PFSK-1 (cell line): ENCODE measurements at regions not wholly inside any gene's neighbourhood (a gene's known extent, or its start where the extent isn't known, plus 50 kb on each side); places are given as distances from the start of the nearest gene placed in this dataset.

Source experiments
- FOXP2 ChIP-seq: optimal IDR thresholded peaks from 2 replicates; pipeline ENCODE3; 2011; ENCODE audit warnings: borderline replicate concordance, control low read depth, inconsistent platforms; ENCODE audit not compliant: insufficient read depth; ENCODE audit errors: extremely low read length, extremely low read depth
- POLR2AphosphoS5 ChIP-seq: IDR thresholded peaks from 2 replicates; pipeline ENCODE4 v1.6.1; 2012; ENCODE audit warnings: low read depth, mild to moderate bottlenecking, control low read depth, low read length, moderate library complexity
- SIN3A ChIP-seq: IDR thresholded peaks from 2 replicates; pipeline ENCODE4 v1.6.1; 2012; ENCODE audit warnings: mild to moderate bottlenecking, low read length, moderate library complexity, borderline replicate concordance; ENCODE audit not compliant: insufficient read depth
- TAF1 ChIP-seq: IDR thresholded peaks from 2 replicates; pipeline ENCODE4 v1.6.1; 2012; ENCODE audit warnings: low read length, control low read depth, borderline replicate concordance; ENCODE audit not compliant: insufficient read depth
- TF ChIP-seq, protein P1 (sequence below), 2 experiments: IDR thresholded peaks; 2 replicates each; pipeline versions ENCODE4 v1.6.1 to v1.8.0; 2011 to 2012; ENCODE audit warnings: low read depth in 2 of 2, low read length in 2 of 2, control low read depth in 1 of 2, inconsistent platforms in 1 of 2, mild to moderate bottlenecking in 1 of 2, moderate library complexity in 1 of 2; ENCODE audit not compliant: insufficient read depth in 1 of 2

DNA sequence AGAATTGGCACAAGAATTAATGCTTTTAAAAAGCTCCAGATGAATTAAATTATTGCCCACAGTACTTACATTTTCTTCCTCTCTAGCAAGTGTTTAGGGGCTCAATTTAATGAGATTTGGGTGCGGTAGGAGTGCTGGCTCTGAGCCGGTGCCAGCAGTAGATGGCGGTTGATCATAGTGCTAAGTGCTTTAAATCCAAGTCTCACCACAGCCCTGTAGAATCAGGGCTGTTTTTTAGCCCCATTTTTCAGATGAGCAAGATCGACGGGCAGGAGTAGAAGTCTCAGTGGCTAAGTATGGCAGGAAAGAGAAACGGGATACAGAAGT lies 136.9 kb upstream of the SALL4 start:
- TF ChIP-seq POLR2AphosphoS5 (no peak), SIN3A (no peak), FOXP2 (no peak), TAF1 (no peak)
- TF ChIP-seq, protein P1, sequence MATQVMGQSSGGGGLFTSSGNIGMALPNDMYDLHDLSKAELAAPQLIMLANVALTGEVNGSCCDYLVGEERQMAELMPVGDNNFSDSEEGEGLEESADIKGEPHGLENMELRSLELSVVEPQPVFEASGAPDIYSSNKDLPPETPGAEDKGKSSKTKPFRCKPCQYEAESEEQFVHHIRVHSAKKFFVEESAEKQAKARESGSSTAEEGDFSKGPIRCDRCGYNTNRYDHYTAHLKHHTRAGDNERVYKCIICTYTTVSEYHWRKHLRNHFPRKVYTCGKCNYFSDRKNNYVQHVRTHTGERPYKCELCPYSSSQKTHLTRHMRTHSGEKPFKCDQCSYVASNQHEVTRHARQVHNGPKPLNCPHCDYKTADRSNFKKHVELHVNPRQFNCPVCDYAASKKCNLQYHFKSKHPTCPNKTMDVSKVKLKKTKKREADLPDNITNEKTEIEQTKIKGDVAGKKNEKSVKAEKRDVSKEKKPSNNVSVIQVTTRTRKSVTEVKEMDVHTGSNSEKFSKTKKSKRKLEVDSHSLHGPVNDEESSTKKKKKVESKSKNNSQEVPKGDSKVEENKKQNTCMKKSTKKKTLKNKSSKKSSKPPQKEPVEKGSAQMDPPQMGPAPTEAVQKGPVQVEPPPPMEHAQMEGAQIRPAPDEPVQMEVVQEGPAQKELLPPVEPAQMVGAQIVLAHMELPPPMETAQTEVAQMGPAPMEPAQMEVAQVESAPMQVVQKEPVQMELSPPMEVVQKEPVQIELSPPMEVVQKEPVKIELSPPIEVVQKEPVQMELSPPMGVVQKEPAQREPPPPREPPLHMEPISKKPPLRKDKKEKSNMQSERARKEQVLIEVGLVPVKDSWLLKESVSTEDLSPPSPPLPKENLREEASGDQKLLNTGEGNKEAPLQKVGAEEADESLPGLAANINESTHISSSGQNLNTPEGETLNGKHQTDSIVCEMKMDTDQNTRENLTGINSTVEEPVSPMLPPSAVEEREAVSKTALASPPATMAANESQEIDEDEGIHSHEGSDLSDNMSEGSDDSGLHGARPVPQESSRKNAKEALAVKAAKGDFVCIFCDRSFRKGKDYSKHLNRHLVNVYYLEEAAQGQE (IDR thresholded peaks at IDR 0.05; ENCODE audit: insufficient read depth in 1 of 2, low read depth in 2 of 2, low read length in 2 of 2), result no peak

DNA sequence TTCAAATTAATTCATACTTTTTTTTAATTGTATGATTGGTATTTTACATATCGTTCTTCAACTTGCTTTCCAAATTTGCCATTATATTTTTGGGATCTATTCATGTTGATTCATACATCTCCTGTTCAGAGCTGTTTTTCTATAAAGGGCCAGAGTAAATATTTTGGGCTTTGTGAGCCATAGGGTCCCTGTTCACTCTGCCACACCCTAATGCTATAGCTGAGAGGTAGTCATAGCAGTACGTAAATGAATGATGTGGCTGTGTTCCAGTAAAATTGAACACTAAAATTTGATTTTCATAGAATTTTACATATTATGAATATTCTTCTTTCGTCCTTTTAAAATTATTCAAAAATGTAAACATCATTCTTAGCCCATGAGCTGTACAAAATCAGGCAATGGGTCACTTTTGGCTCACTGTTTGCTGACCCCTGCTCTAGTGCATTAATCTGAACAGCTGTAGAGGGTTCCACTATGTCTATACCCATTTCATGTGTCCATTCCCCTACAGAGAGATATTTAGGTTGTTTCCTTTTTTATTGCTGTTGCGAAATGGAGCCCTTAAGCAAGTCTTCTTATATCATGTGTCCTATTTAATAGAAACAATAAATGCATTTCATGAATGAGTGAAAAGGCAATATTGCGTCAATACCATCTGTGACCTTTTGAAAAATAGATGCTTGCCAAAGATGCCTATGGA lies 136.4 kb upstream of the SALL4 start:
- TF ChIP-seq, protein P1 (IDR thresholded peaks at IDR 0.05; ENCODE audit: insufficient read depth in 1 of 2, low read depth in 2 of 2, low read length in 2 of 2), result no peak
- TF ChIP-seq TAF1 (no peak), POLR2AphosphoS5 (no peak), SIN3A (no peak), FOXP2 (no peak)

DNA sequence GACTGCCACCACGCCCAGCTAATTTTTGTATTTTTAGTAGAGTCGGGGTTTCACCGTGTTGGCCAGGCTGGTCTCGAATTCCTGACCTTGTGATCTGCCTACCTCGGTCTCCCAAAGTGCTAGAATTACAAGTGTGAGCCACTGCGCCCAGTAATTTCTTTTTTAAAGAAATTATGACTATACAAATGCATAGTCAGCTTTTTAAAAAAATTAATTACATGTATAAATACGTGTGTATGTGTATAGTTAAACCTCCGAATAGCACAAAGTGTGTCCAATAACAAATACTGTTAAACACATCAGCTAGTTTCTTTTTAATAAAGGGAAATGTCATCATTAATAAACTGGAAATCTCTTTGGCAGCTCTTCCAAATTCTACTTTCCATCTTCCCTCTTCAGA lies 135.5 kb upstream of the SALL4 start:
- TF ChIP-seq, protein P1 (IDR thresholded peaks at IDR 0.05; ENCODE audit: insufficient read depth in 1 of 2, low read depth in 2 of 2, low read length in 2 of 2), result no peak
- TF ChIP-seq SIN3A (no peak), FOXP2 (no peak), POLR2AphosphoS5 (no peak), TAF1 (no peak)

DNA sequence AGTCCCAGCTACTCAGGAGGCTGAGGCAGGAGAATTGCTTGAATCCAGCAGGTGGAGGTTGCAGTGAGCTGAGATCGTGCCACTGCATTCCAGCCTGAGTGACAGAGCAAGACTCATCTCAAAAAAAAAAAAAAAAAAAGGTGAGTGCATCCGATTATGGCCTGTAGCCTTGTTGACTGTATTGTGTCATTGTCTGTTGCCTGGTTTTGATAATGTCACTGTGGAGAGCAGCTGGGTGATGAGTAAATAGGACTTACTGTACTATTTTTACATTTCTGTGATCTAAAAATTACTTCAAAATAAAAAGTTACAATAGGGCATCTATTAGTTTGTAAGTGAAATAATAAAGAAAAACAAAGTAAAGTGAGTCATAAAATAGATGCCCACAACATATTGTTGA lies 134.1 kb upstream of the SALL4 start:
- TF ChIP-seq, protein P1 (IDR thresholded peaks at IDR 0.05; ENCODE audit: insufficient read depth in 1 of 2, low read depth in 2 of 2, low read length in 2 of 2), result no peak
- no peak for TF ChIP-seq SIN3A
- TF ChIP-seq TAF1, result no peak
- TF ChIP-seq POLR2AphosphoS5, result no peak
- no peak for TF ChIP-seq FOXP2
